ENCODE measurements at regions not wholly inside any gene's neighbourhood (a gene's known extent, or its start where the extent isn't known, plus 50 kb on each side); places are given as distances from the start of the nearest gene placed in this dataset.

DNA sequence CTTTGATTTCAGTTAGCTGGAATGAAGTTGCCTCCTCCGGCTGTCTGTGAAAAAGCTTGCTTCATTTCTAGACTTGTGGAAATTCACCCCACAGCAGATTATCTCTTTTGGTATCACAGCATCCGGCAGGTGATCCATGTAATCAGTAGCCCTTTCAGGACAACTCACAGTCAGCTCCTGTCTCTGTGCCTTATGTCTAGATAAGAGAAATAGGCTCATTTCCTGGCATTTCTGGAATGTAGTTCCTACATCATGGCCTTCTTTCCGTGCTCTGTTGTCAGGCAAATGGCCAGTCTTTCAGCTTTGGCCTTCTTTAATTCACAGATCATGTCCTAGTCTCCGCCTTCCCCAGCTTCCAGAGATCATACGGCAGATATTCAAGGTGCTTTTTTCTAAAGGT lies 455.4 kb downstream of the NUP35 start:
- no peaks in the 10 kb centered on the region for H3K36me3 ChIP-seq
- no peak for DNase-seq (ENCODE audit: extremely low spot score in 2 of 2)
- no peaks in the 10 kb centered on the region for H3K9me3 ChIP-seq
- TF ChIP-seq POLR2AphosphoS5 (IDR thresholded peaks at IDR 0.05; ENCODE audit: insufficient read depth in 1 of 2, low read depth in 1 of 2) (no peak), POLR2A (IDR thresholded peaks at IDR 0.05) (no peak)
- TF ChIP-seq, protein P1, sequence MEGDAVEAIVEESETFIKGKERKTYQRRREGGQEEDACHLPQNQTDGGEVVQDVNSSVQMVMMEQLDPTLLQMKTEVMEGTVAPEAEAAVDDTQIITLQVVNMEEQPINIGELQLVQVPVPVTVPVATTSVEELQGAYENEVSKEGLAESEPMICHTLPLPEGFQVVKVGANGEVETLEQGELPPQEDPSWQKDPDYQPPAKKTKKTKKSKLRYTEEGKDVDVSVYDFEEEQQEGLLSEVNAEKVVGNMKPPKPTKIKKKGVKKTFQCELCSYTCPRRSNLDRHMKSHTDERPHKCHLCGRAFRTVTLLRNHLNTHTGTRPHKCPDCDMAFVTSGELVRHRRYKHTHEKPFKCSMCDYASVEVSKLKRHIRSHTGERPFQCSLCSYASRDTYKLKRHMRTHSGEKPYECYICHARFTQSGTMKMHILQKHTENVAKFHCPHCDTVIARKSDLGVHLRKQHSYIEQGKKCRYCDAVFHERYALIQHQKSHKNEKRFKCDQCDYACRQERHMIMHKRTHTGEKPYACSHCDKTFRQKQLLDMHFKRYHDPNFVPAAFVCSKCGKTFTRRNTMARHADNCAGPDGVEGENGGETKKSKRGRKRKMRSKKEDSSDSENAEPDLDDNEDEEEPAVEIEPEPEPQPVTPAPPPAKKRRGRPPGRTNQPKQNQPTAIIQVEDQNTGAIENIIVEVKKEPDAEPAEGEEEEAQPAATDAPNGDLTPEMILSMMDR (IDR thresholded peaks at IDR 0.05), result no peak
- no peaks in the 10 kb centered on the region for H3K4me1 ChIP-seq
- H3K27ac ChIP-seq, result no peak overlapping the region
- intact Hi-C loops (cut with DNase I), result no loop called here
- H3K4me3 ChIP-seq, result no peak overlapping the region
- H3K27me3 ChIP-seq, result no peaks in the 10 kb centered on the region

GRCh38 chr2:183592271-183592670 lies 468.0 kb downstream of the NUP35 start:
- intact Hi-C loops (cut with DNase I), result no loop called here
- no peak overlapping the region for H3K27ac ChIP-seq
- no peaks in the 10 kb centered on the region for H3K36me3 ChIP-seq
- no peaks in the 10 kb centered on the region for H3K4me1 ChIP-seq
- no peak for DNase-seq (ENCODE audit: extremely low spot score in 2 of 2)
- TF ChIP-seq POLR2AphosphoS5 (IDR thresholded peaks at IDR 0.05; ENCODE audit: insufficient read depth in 1 of 2, low read depth in 1 of 2), result no peak
- TF ChIP-seq, protein P1 (IDR thresholded peaks at IDR 0.05), result no peak
- H3K27me3 ChIP-seq, result no peaks in the 10 kb centered on the region
- H3K4me3 ChIP-seq, result no peak overlapping the region
- no peaks in the 10 kb centered on the region for H3K9me3 ChIP-seq

GRCh38 chr2:183594150-183594549 lies 469.9 kb downstream of the NUP35 start:
- TF ChIP-seq POLR2A (IDR thresholded peaks at IDR 0.05) (no peak), POLR2AphosphoS5 (IDR thresholded peaks at IDR 0.05; ENCODE audit: insufficient read depth in 1 of 2, low read depth in 1 of 2) (no peak)
- TF ChIP-seq, protein P1 (IDR thresholded peaks at IDR 0.05), result no peak

DNA sequence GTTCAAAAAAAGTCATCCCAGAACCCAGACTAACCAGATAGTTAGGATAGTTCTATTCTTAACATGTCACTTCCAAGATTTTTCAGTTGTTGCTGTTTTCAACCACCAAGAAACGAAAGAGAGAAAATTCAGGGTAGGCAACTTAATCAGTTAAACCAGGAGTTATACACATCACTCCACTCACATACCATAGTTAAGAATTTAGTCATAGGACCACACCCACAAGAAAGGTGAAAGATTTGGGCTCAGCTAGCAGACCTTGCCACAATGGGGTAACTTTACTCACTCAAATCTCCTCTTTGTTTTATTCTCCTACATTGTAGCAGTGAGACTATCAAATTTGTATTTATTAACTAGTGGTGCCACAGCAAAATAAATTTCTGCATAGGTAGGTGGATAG lies 473.6 kb downstream of the NUP35 start:
- no peaks in the 10 kb centered on the region for H3K4me1 ChIP-seq
- intact Hi-C loops (cut with DNase I), result no loop called here
- no peak for DNase-seq (ENCODE audit: extremely low spot score in 2 of 2)
- TF ChIP-seq, protein P1 (IDR thresholded peaks at IDR 0.05), result no peak
- TF ChIP-seq POLR2A (IDR thresholded peaks at IDR 0.05), result no peak
- no peak for TF ChIP-seq POLR2AphosphoS5 (IDR thresholded peaks at IDR 0.05; ENCODE audit: insufficient read depth in 1 of 2, low read depth in 1 of 2)
- H3K36me3 ChIP-seq, result no peaks in the 10 kb centered on the region
- H3K27me3 ChIP-seq, result no peaks in the 10 kb centered on the region
- no peak overlapping the region for H3K27ac ChIP-seq
- H3K9me3 ChIP-seq, result no peaks in the 10 kb centered on the region
- no peak overlapping the region for H3K4me3 ChIP-seq

More at GRCh38 chr2:183594150-183594549, 469.9 kb downstream of the NUP35 start:
- H3K9me3 ChIP-seq, result no peaks in the 10 kb centered on the region
- no peak overlapping the region for H3K27ac ChIP-seq
- no peaks in the 10 kb centered on the region for H3K27me3 ChIP-seq
- no peak overlapping the region for H3K4me3 ChIP-seq
- DNase-seq (ENCODE audit: extremely low spot score in 2 of 2), result no peak
- intact Hi-C loops (cut with DNase I), result no loop called here
- H3K36me3 ChIP-seq, result no peaks in the 10 kb centered on the region
- no peaks in the 10 kb centered on the region for H3K4me1 ChIP-seq

DNA sequence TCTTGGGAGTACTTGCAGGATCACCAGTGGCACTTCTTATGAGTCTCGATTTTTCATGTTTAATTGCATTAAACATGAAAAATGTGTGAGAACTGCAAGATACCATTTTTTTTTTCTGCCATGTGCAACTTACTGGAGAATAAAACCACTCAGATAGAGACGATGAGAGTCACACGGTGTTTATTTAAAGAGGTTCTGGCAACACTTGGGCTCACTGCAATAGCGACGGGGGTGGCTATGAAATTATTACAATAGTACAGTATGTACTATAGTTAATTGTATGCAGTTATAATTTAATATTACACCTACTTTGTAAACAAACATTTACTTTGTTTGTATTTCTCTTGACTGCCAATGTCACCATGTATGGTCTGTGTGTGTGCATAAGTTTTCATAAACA lies 479.8 kb downstream of the NUP35 start:
- H3K27ac ChIP-seq, result no peak overlapping the region
- H3K27me3 ChIP-seq, result no peaks in the 10 kb centered on the region
- intact Hi-C loops (cut with DNase I), result no loop called here

More for the DNA sequence above, 479.8 kb downstream of the NUP35 start:
- H3K4me1 ChIP-seq, result no peaks in the 10 kb centered on the region
- no peaks in the 10 kb centered on the region for H3K9me3 ChIP-seq
- no peak overlapping the region for H3K4me3 ChIP-seq
- DNase-seq (ENCODE audit: extremely low spot score in 2 of 2), result no peak
- H3K36me3 ChIP-seq, result no peaks in the 10 kb centered on the region
- TF ChIP-seq POLR2AphosphoS5 (IDR thresholded peaks at IDR 0.05; ENCODE audit: insufficient read depth in 1 of 2, low read depth in 1 of 2) (no peak), POLR2A (IDR thresholded peaks at IDR 0.05) (no peak)
- TF ChIP-seq, protein P1 (IDR thresholded peaks at IDR 0.05), result no peak

All from vagina (tissue), 2 donors.